H1 (cell line): ENCODE measurements at regions not wholly inside any gene's neighbourhood (a gene's known extent, or its start where the extent isn't known, plus 50 kb on each side); places are given as distances from the start of the nearest gene placed in this dataset.

Experiments used
- POLR2A ChIP-seq, 2 experiments: IDR thresholded peaks; 1 replicate in 1 of 2; 2 replicates in 1 of 2; pipeline ENCODE4 v1.6.1; 2011; ENCODE audit warnings: low read depth in 2 of 2, low read length in 2 of 2, mild to moderate bottlenecking in 2 of 2; ENCODE audit errors: control extremely low read depth in 1 of 2
- RBBP5 ChIP-seq: IDR thresholded peaks from 2 replicates; pipeline ENCODE4 v1.7.1; 2012; ENCODE audit warnings: low read depth, mild to moderate bottlenecking, inconsistent platforms, low read length, moderate library complexity, borderline replicate concordance
- RFX5 ChIP-seq: IDR thresholded peaks from 2 replicates; pipeline ENCODE4 v1.6.1; 2011; ENCODE audit warnings: low read depth, low read length, improper control_type of control experiment, borderline replicate concordance
- SP1 ChIP-seq: IDR thresholded peaks from 2 replicates; pipeline ENCODE4 v1.6.1; 2011; ENCODE audit warnings: low read depth, low read length
- YY1 ChIP-seq: IDR thresholded peaks from 2 replicates; pipeline ENCODE4 v1.6.1; 2011; ENCODE audit warnings: low read depth, mild to moderate bottlenecking, low read length
- TF ChIP-seq, protein P1 (sequence below), 3 experiments: IDR thresholded peaks; 1 replicate in 2 of 3; 2 replicates in 1 of 3; pipeline versions ENCODE4 v1.5.1 to v1.6.1; 2011; ENCODE audit warnings: low read length in 3 of 3, mild to moderate bottlenecking in 3 of 3, inconsistent platforms in 2 of 3, low read depth in 1 of 3, moderate library complexity in 1 of 3; ENCODE audit not compliant: insufficient read depth in 1 of 3; ENCODE audit errors: control extremely low read depth in 1 of 3

DNA sequence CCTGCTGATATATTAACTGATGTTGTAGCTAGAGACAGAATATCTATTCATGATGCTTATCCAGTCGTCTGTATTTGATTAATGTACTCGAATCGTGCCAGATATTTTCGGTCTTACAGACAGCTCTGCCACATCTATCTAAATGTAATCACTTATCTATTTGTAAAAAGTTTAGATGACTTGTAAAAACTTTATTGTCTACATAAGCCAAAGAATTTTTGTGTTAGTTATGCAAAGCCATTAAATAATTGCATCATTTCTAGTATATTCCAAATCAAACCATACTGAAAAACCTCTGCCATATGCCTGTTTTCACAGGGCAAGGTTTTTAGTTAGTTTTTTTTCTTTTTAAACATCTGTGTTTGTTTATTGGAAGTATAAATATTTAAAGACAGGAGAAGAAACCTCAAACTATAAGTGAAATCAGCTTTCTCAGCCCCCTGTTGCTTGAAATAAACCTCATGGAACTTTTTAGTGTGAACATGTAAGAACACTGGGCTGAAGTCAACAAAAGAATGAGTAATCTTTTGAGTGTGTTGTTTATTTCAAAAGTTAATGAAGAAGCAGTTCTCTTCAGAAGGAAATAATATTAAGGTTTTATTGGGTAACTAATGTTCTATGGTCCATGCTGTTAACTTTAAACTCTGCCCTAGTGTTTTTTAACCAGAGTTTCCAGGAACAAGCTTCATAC lies 657.6 kb upstream of the SYT4 start:
- TF ChIP-seq, protein P1, sequence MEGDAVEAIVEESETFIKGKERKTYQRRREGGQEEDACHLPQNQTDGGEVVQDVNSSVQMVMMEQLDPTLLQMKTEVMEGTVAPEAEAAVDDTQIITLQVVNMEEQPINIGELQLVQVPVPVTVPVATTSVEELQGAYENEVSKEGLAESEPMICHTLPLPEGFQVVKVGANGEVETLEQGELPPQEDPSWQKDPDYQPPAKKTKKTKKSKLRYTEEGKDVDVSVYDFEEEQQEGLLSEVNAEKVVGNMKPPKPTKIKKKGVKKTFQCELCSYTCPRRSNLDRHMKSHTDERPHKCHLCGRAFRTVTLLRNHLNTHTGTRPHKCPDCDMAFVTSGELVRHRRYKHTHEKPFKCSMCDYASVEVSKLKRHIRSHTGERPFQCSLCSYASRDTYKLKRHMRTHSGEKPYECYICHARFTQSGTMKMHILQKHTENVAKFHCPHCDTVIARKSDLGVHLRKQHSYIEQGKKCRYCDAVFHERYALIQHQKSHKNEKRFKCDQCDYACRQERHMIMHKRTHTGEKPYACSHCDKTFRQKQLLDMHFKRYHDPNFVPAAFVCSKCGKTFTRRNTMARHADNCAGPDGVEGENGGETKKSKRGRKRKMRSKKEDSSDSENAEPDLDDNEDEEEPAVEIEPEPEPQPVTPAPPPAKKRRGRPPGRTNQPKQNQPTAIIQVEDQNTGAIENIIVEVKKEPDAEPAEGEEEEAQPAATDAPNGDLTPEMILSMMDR (IDR thresholded peaks at IDR 0.05; ENCODE audit: control extremely low read depth in 1 of 3, insufficient read depth in 1 of 3, low read depth in 1 of 3, low read length in 3 of 3): no peak
- TF ChIP-seq RBBP5 (no peak), SP1 (no peak), RFX5 (no peak), YY1 (no peak), POLR2A (IDR thresholded peaks at IDR 0.05; ENCODE audit: control extremely low read depth in 1 of 2, low read depth in 2 of 2, low read length in 2 of 2) (no peak)
